Left renal pelvis (tissue), 4 donors: ENCODE measurements at regions not wholly inside any gene's neighbourhood (a gene's known extent, or its start where the extent isn't known, plus 50 kb on each side); places are given as distances from the start of the nearest gene placed in this dataset.
"Not testable (repeated sequence)": the region's sequence is repeated elsewhere in the genome, so short reads cannot be mapped to it uniquely, and the experiment has no call there.

Experiments
- DNase-seq, 4 donors: peaks; one replicate each; pipeline ENCODE4 v3.0.0-alpha.2; 2013; ENCODE audit warnings: low read depth in 4 of 4, low spot score in 3 of 4

DNA sequence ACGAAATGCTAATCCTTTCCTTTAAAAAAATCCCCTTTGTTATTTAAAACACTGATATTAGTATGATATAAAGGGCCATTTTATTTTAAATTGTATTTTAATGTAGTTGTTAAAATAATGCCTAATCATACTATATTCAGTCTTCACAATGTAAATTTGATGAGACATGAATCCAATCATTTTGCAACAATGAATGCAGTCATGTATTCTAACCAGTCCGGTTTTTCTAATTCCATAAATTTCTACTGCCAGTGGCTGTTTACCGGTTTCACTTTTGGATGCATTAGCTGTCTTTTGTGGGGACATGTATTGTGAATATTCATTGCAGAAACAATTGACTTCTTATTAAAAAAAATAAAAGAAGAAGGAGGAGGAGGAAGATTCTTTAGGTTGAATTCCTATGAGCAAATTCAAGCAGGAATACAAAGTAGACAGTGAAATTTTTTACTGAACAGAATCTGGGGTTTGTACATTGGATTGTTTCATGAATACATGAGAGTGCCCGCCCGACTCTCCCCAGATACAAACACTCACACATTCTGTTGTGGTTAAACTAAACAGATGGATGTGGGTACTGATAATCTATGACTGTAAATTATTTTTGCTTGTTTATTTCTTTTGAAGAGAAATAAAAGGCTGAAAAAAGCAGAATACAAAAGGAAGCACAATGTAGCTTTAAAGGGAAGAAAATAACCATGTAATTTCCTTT is 624.8 kb upstream of the PTBP2 start:
- DNase-seq = no peak

DNA sequence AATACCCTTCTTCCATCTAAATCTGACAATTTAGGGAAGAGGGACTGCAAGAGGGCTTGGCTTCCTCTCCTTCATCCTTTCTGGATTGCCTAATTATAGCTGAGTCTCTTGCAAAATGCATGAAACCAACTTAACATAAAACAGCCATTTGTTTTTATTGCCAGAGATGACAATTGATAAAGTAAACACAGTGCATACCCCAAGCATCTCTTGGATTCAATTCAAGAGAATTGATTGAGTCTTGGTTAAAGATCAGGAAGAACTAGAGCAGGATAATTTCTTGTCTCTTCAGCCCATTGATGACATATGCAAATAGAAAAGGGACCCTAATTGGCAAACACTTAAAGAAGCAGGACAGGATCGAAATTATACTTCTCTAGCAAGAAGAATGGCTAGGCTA is 617.1 kb upstream of the PTBP2 start:
- DNase-seq = no peak

DNA sequence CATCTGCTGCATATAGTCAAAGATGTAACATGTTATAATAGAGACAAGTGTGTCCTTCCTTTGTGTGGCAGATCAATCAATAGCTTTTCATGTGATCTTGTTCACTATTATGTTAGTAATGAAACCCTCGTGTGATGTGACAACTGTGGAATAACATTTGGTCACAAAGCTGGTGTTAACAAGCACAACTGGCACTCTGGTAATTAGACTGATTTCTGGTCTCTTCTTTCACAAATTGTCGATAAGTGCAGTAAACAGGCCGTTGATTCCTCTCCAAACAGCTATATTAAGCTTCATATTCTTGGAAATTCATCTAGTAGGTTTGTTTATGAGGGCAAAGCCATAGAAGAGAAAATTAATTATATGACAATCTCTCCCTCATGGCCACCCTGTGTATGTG is 616.7 kb upstream of the PTBP2 start:
- no peak for DNase-seq

DNA sequence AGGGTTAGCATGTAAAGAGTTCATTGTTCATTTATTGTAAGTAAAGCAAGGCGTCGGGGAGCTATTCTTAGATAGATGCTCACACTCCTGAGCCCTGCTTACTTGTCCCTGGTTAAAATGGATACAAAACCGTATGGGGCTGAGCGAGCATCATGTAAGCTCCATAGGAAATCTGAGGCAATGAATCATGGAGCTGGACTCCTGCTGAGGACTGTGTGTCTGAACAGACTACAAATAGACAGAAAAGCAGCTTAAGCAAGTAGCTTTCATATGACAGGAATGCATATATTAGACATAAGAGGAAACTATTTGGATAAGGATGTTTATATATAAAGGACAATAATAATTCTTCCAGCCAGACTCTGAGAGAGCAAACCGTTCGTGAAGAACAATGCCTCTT is 604.9 kb upstream of the PTBP2 start:
- DNase-seq = no peak

DNA sequence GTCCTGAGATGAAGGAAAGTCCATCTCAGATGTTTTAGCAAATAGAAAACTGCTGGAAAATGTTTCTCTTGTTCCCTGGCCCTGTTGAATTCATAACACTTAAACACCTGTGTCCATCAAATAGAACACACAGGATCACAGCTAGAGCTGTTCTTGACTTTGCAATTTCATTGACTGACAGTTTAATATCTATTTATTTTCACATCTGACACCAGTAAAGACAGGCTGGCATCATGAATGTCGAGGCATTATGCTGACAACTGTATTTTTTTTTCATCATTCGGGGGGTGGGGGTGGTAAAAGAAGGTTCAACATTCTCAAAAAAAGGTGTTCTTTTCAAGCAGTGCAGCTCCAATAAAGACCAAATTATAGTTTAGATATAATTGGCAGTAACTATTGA is 591.2 kb upstream of the PTBP2 start:
- no peak for DNase-seq

DNA sequence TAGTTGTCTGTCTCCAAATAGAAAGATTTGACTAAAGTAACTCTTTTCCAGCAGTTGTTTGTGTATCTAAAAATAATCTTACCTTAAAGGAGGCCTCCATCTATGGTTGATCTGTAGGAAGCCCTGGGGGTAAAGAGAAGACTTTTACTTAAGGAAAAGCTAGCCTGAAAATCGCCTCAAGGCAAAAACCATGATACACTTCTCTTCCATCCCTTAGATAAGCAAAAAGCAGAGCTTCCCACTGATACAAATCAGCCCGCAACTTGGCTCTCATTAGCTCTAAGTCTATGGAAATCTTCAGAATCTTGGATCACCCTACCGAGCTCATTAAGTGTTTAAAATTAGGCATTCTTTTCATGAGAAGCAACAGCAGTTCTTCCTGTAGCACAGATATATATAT is 576.9 kb upstream of the PTBP2 start:
- no peak for DNase-seq

DNA sequence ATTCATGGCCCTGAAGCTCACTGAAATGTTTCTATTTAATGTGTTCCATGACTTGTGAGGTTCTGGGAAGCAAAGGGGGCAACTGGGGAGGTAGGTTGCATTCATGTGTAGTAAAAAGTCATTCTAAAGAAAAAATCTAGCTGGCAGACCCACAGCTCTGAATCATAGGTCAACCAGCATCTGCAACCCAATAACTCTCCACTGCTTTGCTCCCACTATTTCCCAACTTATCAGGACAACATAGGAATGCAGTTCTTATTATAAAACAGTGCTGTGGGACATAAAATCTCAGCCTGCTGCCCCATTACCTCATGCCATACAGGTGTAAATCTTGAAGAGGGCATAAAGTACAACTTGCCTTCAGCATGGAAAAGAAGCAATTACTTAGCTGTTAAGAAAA is 576.1 kb upstream of the PTBP2 start:
- no peak for DNase-seq

DNA sequence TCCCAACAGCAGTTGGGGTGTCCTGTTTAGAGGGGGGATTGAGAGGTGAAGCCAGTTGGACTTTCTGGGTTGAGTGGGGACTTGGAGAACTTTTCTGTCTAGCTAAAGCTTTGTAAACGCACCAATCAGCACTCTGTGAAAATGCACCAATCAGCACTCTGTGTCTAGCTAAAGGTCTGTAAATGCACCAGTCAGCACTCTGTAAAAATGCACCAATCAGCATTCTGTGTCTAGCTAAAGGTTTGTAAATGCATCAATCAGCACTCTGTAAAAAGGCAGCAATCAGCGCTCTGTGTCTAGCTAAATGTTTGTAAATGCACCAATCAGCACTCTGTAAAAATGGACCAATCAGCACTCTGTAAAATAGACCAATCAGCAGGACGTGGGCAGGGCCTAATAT is 568.6 kb upstream of the PTBP2 start:
- not testable (repeated sequence) for DNase-seq

DNA sequence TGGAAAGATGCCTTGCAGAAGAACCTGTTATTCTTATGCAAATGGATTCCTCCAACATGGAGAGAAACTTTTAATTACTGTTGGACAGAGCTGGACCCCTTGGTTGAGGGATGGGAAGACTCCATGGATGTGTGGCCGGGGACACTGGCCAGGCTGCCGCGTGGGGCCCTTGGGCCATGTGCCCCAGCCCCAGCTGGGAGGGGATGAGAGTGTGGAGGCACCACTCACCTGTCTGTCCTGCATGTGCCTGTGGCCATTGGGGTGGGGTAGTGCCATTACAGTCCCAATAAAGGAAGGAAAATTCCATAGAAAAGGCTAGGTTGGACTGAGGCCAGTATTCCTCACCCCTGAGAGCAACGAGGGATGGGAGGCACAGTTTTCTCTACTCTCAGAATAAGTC is 564.5 kb upstream of the PTBP2 start:
- DNase-seq = no peak

DNA sequence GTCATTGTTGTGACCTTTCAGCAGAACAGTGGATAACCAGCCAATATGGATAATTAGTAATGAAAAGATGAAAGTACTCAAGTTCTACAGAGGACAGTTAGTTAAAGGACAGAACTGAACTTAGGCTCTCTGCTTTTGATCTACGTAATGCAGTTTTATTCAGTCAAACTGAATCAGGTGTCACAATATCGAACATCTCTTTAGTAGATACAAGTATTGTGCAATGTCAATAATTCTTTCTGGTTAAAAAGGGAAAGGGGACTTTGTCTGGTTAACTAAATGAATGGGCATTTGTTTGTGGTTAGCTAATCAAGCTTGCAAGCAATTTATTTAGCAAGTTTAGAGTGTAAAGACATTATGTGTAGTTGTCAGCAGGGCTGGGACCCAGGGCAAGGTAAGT is 562.2 kb upstream of the PTBP2 start:
- DNase-seq = no peak

DNA sequence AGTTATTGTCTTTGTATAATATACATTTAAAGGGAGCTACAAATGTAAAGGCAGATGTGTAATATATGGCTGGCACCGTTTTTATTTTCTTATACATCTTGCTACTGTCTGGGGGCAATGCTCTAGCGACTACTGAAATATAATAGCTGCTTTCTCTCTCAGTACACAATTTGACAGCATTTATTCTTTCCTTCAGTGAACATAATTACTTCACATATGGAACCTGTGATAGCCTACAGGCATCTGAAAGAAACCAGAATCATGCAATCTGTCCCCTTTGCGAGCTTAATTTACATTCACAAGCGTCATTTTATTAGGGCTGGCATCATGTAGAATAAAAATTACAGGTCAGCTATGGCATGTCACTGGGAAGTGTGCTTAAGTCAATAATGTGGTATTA is 557.5 kb upstream of the PTBP2 start:
- no peak for DNase-seq

DNA sequence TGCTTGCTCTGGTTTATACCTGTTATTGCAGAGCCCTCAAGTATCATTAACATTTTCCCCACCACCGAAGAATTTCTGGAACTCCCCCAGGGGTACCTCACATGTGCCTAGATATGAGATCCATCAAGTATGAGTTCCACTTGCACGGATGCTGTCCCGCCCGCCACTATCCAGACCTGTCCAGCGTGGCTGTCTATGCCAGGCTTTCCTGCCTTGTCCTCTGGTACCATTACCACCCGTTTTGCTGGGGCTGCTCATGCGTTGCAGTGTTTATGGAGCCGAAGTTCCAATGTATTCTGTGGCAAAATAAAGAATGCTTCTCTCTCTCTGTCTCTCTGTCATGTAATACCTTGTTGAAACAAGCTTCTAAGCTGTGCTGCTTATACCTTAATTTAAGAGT is 543.5 kb upstream of the PTBP2 start:
- no peak for DNase-seq

DNA sequence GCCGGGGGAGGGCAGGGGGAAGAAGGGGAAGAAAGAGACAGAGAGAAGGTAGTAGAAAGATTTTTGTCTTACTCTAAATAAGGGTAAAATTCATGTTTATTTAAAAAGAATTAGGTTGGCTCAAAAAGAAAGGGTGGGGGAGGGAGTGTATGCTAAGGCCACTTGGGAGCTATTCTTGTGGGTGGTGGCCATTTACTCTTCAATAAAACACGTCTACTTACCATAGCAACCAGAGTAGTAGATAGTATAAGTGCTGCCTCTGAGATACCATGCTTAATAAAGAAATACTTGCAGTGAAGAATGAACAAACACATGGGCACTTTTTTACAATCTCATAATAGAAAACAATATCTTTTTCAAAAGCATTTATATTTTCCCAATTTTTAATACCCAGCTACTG is 538.1 kb upstream of the PTBP2 start:
- no peak for DNase-seq

DNA sequence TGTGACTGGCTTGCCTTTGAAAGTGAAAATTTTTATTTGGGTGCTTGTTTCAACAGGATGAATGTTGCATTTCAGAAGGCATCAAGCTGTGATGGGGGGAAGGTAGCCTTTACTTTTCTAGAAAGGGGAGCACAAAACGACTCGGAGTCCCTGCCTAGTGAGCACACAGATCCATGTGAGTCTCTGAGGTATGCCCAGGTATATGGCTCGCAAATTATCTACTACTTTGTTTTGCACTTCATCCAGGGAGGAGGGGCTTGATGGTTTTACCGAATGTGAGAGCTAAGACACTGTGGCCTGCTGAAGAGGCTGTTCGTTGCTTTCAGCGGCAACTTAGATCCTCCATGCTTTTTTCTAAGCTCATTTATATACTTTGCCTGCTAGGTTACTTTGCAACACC is 537.7 kb upstream of the PTBP2 start:
- no peak for DNase-seq

DNA sequence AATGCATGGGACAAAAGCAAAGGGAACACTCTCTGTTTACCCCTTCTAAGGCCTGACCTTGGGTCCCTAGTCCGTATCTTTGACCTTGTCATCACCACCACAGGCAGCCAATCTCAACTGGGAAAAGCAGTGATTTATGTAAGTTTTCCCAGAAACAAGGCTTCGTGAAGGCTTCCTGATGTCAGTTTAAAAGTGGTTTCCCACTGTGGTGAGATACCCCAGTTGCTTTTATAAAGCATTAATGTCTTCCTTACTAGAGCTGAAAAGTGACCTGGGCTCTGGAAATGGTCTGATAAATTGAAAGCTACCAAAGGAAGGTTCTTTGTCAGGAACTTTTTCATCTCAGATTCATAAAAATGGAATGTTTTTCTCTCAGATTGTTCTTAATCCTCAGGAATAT is 536.4 kb upstream of the PTBP2 start:
- DNase-seq = no peak

DNA sequence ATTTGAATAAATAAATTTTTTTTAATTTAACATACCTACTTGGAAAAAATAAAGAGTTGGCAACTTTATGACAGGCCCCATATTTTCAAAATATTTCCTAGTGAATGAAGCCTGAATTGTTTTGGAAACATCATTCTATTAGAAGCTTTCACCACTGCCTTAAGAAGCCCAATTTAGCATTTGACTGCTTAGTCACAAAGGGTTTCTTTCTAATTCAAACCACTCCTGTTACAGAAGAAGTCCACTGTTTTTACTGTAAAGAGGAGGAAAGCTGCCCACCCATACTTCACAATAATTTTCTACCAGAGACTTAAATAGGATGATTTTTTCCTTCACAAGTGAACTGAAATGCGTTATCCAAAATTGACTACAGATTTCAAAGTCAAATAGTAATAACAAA is 534.6 kb upstream of the PTBP2 start:
- DNase-seq = no peak

DNA sequence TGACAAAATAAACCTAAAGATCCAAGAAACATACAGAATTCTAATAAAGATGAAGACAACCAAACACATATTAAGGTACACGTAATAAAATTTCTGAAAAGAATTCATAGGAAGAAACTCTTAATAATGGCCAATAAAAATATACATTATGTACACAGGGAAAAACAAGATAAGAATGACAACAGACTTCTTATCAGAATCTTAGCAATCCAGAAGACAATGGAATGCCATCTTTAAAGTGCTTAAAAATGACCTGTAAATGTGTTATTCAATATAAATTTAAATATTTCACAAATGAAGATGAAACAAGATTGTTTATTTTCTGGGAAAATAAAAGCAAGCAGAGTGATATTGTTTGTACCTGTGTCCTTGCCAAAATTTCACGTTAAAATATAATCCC is 530.4 kb upstream of the PTBP2 start:
- DNase-seq = no peak

DNA sequence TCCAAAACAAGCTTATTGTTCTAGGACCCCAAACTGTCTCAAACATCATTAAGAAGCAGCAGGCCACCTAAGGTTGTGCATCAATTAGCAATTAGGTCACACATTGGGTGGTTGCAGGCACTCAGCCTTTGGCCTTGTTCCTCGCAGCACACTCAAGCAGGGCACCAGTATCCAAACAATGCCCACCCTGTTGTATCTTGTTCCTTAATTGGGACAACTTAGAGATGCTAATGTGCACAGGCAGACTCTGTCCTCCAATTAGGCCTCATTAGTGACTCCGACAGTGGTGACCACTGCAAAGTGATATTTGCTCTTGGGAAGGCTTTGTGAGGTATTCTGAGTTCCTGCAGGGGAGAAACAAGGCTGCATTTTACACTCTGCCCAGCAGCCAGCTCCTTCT is 515.1 kb upstream of the PTBP2 start:
- DNase-seq = no peak

DNA sequence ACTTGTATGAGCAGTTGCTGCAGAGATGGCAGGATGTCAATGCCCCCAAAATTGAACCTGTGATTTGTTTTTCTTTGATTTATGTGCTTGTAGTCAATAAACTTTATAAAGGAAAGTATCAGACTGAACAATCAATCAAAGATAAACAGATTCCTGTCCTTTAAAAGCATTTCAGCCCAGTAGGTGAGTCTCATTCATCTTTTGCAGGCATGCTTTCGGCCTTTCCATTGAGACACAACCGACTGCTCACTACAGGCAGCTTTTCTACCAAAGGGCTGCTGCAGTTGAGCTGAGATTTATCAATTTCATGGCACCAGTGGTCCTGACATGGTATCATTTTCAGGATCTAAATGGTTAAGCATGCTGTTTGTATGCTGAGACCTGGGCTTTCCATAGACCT is 513.6 kb upstream of the PTBP2 start:
- no peak for DNase-seq

DNA sequence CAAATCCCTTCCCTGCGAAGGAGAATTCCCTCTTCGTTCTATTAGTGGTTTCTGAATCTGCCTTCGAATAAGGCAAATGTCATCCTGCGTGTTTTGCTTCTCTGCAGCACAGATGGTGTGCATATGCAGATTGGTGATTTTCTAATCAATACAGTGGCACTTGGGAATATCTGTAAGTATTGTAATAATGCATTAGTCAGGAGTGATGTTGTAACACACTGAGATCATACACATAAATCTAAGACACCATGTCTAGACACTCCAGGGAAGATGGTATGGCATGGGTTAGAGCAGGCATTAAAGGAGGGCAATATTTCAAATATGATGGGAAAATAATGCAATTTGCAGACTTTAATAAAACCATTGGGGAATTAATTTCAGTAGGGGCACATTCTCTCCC is 513.2 kb upstream of the PTBP2 start:
- no peak for DNase-seq

DNA sequence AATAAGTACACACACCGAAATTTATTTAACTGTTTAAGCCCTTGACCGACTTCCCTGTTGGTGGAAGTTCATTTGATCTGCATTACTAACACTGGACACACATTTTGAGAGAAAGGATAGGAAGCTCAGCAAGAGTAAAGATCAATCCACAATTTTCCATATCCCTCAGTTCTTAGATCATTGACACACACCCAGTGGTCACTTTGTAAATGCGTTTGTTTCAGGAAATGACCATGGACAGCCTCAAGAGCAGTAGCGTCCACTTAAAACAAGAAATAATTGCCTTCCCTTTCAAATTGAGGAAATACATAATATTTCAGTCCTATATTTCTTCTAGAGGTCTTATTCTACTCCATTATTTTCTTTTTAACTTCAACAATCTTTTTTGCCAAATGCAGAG is 511.5 kb upstream of the PTBP2 start:
- no peak for DNase-seq

DNA sequence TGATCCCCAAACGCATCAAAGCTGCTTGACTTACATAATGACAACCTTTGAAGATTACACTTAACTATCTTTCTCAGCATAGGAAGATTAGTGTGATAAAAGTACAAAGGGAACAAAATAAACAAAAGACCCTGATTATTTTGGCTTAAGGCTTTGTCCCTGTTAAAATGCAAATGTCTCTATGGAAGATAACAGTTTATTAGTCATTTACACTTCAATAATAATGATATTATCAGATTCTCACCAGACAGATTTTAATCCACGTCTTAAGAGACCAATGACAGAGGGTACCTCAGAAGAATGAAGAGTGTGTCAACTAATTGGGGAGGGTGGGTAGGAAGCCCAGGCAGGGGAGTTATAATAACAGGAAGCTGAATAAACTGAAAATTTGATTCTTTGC is 510.4 kb upstream of the PTBP2 start:
- DNase-seq = no peak

DNA sequence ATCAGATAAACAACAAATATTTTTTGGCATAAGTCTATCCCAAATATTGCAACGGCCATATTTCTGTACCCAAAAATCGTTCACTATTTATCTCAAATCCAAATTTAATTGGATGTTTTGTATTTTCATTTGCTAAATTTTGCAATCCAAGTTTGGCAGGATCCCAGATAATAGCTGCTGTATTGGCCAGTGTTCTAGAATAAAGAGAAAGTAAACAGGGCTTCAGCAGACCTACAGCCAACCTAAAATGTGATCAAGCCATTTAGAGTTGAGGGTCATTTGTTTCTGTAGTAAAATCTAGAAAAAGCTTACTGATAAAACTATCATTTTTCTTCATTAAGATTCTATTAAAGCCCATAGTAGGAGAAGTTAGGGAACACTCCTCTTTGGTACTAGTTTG is 506.6 kb upstream of the PTBP2 start:
- DNase-seq = no peak
